B cell (primary cell): ENCODE measurements at regions not wholly inside any gene's neighbourhood (a gene's known extent, or its start where the extent isn't known, plus 50 kb on each side); places are given as distances from the start of the nearest gene placed in this dataset.

Experiments used
- ATAC-seq: fragments of 200-7000 bp; cut with Tn5 transposase; one replicate; pipeline ENCODE4 v1.10.0; 2021; ENCODE audit warnings: low read depth, mild to moderate bottlenecking, moderate number of reproducible peaks, moderate library complexity
- CTCF ChIA-PET: fragments of 350-600 bp; sonication (Branson Sonifier 250); formaldehyde crosslinking; loops from one replicate; lab custom pipeline; 2021; ENCODE audit warnings: antibody characterized with exemption, inconsistent platforms; lab: Charles Lee
- POLR2A ChIA-PET: fragments of 350-600 bp; sonication (Branson Sonifier 250); formaldehyde crosslinking; loops from one replicate; lab custom pipeline; 2021; ENCODE audit warnings: antibody characterized with exemption; lab: Charles Lee
- DNase-seq: peaks from one replicate; pipeline ENCODE4 v3.0.0; 2013
- H2AFZ ChIP-seq: 2 replicates; pipeline ENCODE4 v1.6.1; 2012; ENCODE audit warnings: mild to moderate bottlenecking, low read depth, low read length; ENCODE audit not compliant: insufficient read depth, poor library complexity, severe bottlenecking
- H3K27ac ChIP-seq, 2 donors: 1 replicate in 1 of 2; 2 replicates in 1 of 2; pipeline ENCODE4 v1.5.1; 2012 to 2013; ENCODE audit warnings: low read length in 2 of 2, mild to moderate bottlenecking in 2 of 2, moderate library complexity in 1 of 2
- H3K27me3 ChIP-seq, 4 experiments: fragments of 200-600 bp in 1 of 4; sonication (generic) in 1 of 4; replicated peaks in 1 of 4; 1 replicate in 2 of 4; 2 replicates in 2 of 4; pipeline versions ENCODE4 v1.6.1 to v1.7.0; 2013 to 2016; ENCODE audit warnings: low read length in 3 of 4, mild to moderate bottlenecking in 2 of 4, mixed read lengths in 1 of 4, moderate library complexity in 1 of 4; ENCODE audit not compliant: insufficient read depth in 4 of 4, control insufficient read depth in 3 of 4; ENCODE audit errors: control extremely low read depth in 1 of 4
- H3K36me3 ChIP-seq, 2 experiments: replicated peaks in 1 of 2; 1 replicate in 1 of 2; 2 replicates in 1 of 2; pipeline versions ENCODE4 v1.6.1 to v1.7.1; 2013; ENCODE audit warnings: low read length in 1 of 2; ENCODE audit not compliant: insufficient read depth in 2 of 2, control insufficient read depth in 1 of 2; ENCODE audit errors: control extremely low read depth in 1 of 2, extremely low read depth in 1 of 2
- H3K4me1 ChIP-seq, 2 donors: fragments of 200-600 bp in 1 of 2; sonication (generic) in 1 of 2; 1 replicate in 1 of 2; 2 replicates in 1 of 2; pipeline versions ENCODE4 v1.5.1 to v1.6.1; 2013 to 2017; ENCODE audit warnings: low read length in 2 of 2; ENCODE audit not compliant: control insufficient read depth in 2 of 2, insufficient read depth in 2 of 2
- H3K4me2 ChIP-seq: replicated peaks from 2 replicates; pipeline ENCODE3; 2012; ENCODE audit warnings: mild to moderate bottlenecking, low read depth, low read length; ENCODE audit not compliant: poor library complexity, severe bottlenecking
- H3K4me3 ChIP-seq, 5 experiments: fragments of 200-600 bp in 1 of 5; sonication (generic) in 1 of 5; 1 replicate in 3 of 5; 2 replicates in 2 of 5; pipeline versions ENCODE4 v1.5.1 to v1.7.0; 2011 to 2016; ENCODE audit warnings: low read length in 4 of 5, mild to moderate bottlenecking in 4 of 5, low read depth in 2 of 5, control low read depth in 1 of 5, moderate library complexity in 1 of 5; ENCODE audit not compliant: insufficient read depth in 1 of 5; ENCODE audit errors: control extremely low read depth in 1 of 5, extremely low read depth in 1 of 5
- H3K79me2 ChIP-seq: fragments of 200-600 bp; sonication (generic); one replicate; pipeline ENCODE4 v1.6.0; 2016; ENCODE audit warnings: low read length; ENCODE audit not compliant: control insufficient read depth, insufficient read depth
- H3K9ac ChIP-seq: fragments of 200-600 bp; sonication (generic); 2 replicates; pipeline ENCODE4 v1.6.1; 2017; ENCODE audit warnings: mild to moderate bottlenecking, low read length, moderate library complexity
- H3K9me3 ChIP-seq, 3 donors: one replicate each; pipeline versions ENCODE4 v1.6.1 to v1.7.1; 2013; ENCODE audit warnings: low read length in 2 of 3; ENCODE audit not compliant: control insufficient read depth in 2 of 3, insufficient read depth in 1 of 3; ENCODE audit errors: control extremely low read depth in 1 of 3
- H4K20me1 ChIP-seq: 2 replicates; pipeline ENCODE4 v1.6.0; 2012; ENCODE audit warnings: mild to moderate bottlenecking, low read length; ENCODE audit not compliant: insufficient read depth, control insufficient read depth, poor library complexity, severe bottlenecking
- H3K27ac Mint-ChIP-seq: one replicate; pipeline ENCODE4 v1.8.0; 2021; ENCODE audit warnings: mixed read lengths
- H3K27me3 Mint-ChIP-seq: one replicate; pipeline ENCODE4 v1.8.0; 2021; ENCODE audit warnings: mixed read lengths
- H3K4me1 Mint-ChIP-seq: one replicate; pipeline ENCODE4 v1.8.0; 2021; ENCODE audit warnings: mixed read lengths
- H3K4me3 Mint-ChIP-seq: one replicate; pipeline ENCODE4 v1.8.0; 2021; ENCODE audit warnings: mixed read lengths
- H3K9me3 Mint-ChIP-seq: one replicate; pipeline ENCODE4 v1.8.0; 2022; ENCODE audit warnings: mixed read lengths; ENCODE audit not compliant: insufficient read depth
- CTCF ChIP-seq: fragments of 200-600 bp; IDR thresholded peaks from one replicate; pipeline ENCODE4 v1.8.0; 2022; ENCODE audit warnings: antibody characterized with exemption, mild to moderate bottlenecking
- EZH2 ChIP-seq: IDR thresholded peaks from 2 replicates; pipeline ENCODE4 v1.6.1; 2012; ENCODE audit warnings: borderline replicate concordance, low read depth, mild to moderate bottlenecking, moderate library complexity, low read length; ENCODE audit not compliant: insufficient read depth, poor library complexity, severe bottlenecking
- WGBS: methylation state at CpG from one replicate; pipeline ENCODE4 v1.1.5; 2013; ENCODE audit warnings: missing lambda C conversion rate; ENCODE audit not compliant: insufficient coverage; 5-methylcytosine and 5-hydroxymethylcytosine counted together
- intact Hi-C: fragments of 100-400 bp; cut with micrococcal nuclease; formaldehyde crosslinking; loops from one replicate; pipeline ENCODE4 v1.10.0; 2022

- Histone ChIP-seq H3K79me2 (no peaks in the 10 kb centered on the region), H3K36me3 (no peaks in the 10 kb centered on the region), H3K27ac (no peak overlapping the region), H3K27me3 (no peaks in the 10 kb centered on the region), H4K20me1 (no peaks in the 10 kb centered on the region), H3K4me2 (no peak overlapping the region), H3K9me3 (no peaks in the 10 kb centered on the region), H3K4me3 (no peak overlapping the region), H3K4me1 (no peaks in the 10 kb centered on the region), H3K9ac (no peak overlapping the region), H2AFZ (no peak overlapping the region)
- Mint-ChIP-seq H3K27me3 (peaks cover 5% of the 10 kb centered on the region), H3K4me1 (no peaks in the 10 kb centered on the region), H3K27ac (no peak overlapping the region), H3K4me3 (no peak overlapping the region), H3K9me3 (no peaks in the 10 kb centered on the region)
- ChIA-PET POLR2A (no interaction called here), CTCF (no interaction called here)
- 100% methylated on average over 3 of the region's 4 CpGs for WGBS
- ATAC-seq: no peak
- intact Hi-C loops: no loop called here
- TF ChIP-seq CTCF (no peak), EZH2 (no peak)
- no peak for DNase-seq
These were observed 93.8 kb upstream of the NTRK2 start for GRCh38 chr9:84575705-84576104.

- no peak overlapping the region for H3K4me3 Mint-ChIP-seq
- H3K9ac ChIP-seq: no peak overlapping the region
- no peaks in the 10 kb centered on the region for H3K27me3 Mint-ChIP-seq
- no CpG with 5 or more reads among the region's 2 CpGs for WGBS
- H3K79me2 ChIP-seq: no peaks in the 10 kb centered on the region
- no peaks in the 10 kb centered on the region for H3K27me3 ChIP-seq
- ATAC-seq (no peak), DNase-seq (no peak)
- no peaks in the 10 kb centered on the region for H3K4me1 ChIP-seq
- CTCF ChIA-PET: no interaction called here
- H3K4me1 Mint-ChIP-seq: no peaks in the 10 kb centered on the region
- no peak overlapping the region for H3K4me3 ChIP-seq
- no peak overlapping the region for H3K4me2 ChIP-seq
- POLR2A ChIA-PET: no interaction called here
- H3K27ac Mint-ChIP-seq: no peak overlapping the region
- no peaks in the 10 kb centered on the region for H3K36me3 ChIP-seq
- TF ChIP-seq EZH2: no peak
- no peak for TF ChIP-seq CTCF
- H3K9me3 Mint-ChIP-seq: no peaks in the 10 kb centered on the region
- no peaks in the 10 kb centered on the region for H3K9me3 ChIP-seq
- H3K27ac ChIP-seq: no peak overlapping the region
- intact Hi-C loops: no loop called here
- H4K20me1 ChIP-seq: no peaks in the 10 kb centered on the region
- H2AFZ ChIP-seq: no peak overlapping the region
These were observed 85.7 kb upstream of the NTRK2 start for GRCh38 chr9:84583866-84584265.
